Stimulated activated CD4-positive, alpha-beta T cell treated with anti-CD3 and anti-CD28 coated beads, Interleukin-4, amount 100 ng/mL, for 24 hours (primary cell): ENCODE measurements at regions not wholly inside any gene's neighbourhood (a gene's known extent, or its start where the extent isn't known, plus 50 kb on each side); places are given as distances from the start of the nearest gene placed in this dataset.
A peak's percentile ranks its signal among the peaks of the same experiment; 100 is the strongest.

ENCODE experiments used
- DNase-seq: peaks from one replicate; pipeline ENCODE4 v3.0.0-alpha.2; 2020

GRCh38 chr6:144335311-144335861, 50.3 kb downstream of the UTRN start:
- DNase-seq = no peak

DNA sequence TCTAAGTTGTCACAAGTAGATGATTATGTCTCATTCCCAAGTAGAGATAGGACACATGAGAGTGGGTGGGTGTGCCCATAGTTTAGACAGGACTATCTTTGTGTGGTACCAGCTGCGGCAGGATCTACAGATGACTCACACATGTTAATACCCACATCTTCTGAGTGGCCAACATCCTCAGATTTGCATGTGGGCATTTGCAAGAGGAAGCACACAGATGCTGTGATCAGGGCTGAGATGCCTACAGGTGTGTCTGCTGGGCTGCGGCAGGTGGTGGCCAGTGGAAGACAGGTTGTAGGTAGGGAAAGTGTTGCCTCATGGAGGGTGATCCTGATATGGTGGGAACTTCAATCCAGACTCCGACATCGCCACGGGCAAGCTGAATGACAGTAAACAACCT, 50.8 kb downstream of the UTRN start:
- peak; percentile 31 for DNase-seq

- no peak for DNase-seq
Measured at GRCh38 chr6:144336900-144337299, 51.8 kb downstream of the UTRN start.

GRCh38 chr6:144338474-144338873, 53.3 kb downstream of the UTRN start:
- no peak for DNase-seq

DNA sequence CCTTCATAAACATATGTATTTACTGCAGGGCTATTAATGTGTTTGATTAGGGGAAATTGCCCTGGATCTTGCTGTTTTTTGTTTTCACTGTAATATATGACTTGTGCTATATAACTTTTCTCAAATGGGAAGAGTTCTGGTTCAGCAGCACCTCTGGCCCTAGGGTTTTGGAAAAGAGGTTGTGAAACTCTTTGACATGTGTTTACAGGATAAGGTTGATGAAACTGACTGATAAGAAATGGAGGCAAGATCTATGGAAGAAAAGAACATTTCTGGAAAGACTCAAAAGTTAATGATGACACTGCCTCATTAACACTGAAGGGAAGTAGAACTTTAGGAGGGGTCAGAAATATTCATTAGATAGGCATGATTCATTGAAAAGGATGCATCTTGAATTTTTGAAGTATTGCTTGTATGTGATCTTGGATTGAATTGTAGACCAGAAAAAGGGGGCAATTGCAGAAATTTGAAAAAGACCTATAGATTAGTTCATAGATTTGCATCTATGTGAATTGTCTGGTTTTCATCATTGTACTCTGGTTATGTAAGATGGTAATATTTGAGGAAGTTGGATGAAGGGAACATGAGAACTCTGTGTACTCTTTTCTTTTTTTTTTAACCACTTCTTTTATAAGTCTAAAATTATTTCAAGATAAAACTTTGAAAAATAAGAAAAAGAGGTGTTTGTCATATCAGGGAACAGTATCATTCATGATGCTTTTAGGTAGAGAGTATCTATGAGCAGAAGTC, 54.0 kb downstream of the UTRN start:
- DNase-seq = no peak

- no peak for DNase-seq
Measured at GRCh38 chr6:144339859-144340452, 54.8 kb downstream of the UTRN start.

GRCh38 chr6:144340541-144341371, 55.6 kb downstream of the UTRN start:
- no peak for DNase-seq

DNA sequence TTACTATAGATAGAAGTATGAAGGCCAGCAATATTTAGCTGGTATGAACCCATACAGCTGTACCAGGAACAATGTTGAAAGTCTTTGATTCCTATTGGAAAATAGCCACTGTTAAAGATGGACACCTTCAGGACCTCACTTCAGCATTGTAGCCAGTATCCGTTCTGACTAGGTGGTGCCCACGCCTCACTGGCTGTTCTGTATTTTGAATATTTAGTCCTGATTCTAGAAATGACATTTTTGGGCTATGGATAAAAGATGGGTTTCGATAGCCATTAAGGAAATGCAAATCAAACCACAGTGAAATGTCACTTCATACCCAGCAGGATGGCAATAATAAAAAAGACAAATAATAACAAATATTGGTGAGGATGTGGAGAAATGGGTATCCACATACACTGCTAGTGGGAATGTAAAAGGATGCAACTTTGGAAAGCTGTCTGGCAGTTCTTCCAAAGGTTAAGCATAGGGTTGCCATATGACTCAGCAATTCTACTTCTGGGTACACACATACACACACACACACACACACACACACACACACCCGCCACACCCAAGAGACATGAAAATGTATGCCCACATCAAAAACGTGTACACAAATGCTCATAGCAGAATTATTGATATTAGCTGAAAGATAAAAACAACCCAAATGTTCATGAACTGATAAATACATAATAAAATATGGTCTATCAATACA, 56.8 kb downstream of the UTRN start:
- DNase-seq = no peak

- peak; percentile 32 for DNase-seq
Measured at GRCh38 chr6:144343701-144344428, 58.7 kb downstream of the UTRN start.

DNA sequence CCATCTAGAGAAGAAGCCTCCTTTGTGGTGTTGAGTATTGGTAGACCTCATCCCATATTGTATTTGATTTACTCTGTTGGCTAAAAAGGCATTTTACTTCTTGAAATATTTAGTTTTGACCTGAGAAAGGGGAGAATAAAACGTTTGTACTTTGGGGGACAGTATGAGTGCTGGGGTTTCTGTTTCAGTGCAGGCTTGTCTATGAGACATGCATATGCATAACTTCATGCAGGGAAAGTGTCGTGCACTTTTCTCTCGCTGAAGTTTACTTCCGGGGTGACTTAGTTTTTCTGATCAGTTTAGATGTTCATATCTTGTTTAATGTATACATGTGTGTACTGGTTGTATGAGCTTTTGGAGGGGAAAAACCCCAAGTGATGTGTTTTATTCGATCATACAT, 59.5 kb downstream of the UTRN start:
- peak; percentile 64 for DNase-seq

DNA sequence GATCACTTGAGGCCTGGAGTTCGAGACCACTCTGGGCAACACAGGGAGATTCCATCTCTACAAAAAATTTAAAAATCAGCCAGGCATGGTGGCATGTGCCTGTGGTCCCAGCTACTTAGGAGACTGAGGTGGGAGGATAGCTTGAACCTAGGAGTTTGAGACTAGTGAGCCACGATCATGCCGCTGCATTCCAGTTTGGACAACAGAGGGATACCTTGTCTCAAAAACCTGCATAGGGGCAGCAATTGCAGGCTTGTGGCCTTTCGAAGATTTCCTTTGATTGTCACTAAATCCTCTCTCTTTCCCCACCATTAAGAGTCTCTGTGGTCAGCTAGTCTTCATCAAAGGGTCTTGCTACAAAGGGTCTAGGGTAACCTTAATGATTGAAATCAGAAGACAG, 60.3 kb downstream of the UTRN start:
- no peak for DNase-seq

- peak; percentile 47 for DNase-seq
Measured at GRCh38 chr6:144346719-144347447, 61.7 kb downstream of the UTRN start.

DNA sequence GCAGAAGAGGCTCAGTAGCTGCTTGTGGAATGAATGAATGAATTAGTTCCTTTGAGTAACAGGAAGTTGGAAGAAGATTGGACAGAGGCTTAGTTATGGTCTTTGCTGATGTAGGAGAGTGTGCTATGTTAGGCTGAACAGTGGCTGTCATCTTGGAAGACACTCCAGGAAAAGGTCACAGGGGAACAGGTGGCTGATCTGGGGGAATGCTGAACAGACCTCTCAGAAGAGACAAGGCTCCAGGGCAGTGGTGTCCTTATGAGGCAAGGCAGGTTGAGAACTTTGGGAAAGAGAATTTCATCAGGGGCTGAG, 62.3 kb downstream of the UTRN start:
- no peak for DNase-seq

DNA sequence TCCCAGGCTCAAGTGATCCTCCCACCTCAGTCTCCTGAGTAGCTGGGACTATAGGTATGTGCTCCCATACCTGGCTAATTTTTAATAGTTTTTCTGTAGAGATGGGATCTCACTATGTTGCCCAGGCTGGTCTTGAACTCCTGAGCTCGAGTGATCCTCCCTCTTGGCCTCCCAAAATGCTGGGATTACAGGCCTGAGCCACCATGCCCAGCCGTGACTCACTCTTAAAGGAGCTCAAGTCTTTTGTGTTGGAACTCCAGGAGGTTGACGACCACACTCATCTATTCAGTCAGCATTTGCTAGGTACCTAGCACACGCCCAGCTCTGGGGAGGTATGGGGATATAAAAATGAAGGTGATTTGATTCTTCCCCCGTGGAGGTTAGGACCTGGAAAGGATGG, 62.8 kb downstream of the UTRN start:
- no peak for DNase-seq

- no peak for DNase-seq
Measured at GRCh38 chr6:144349690-144350527, 64.8 kb downstream of the UTRN start.

GRCh38 chr6:144350528-144350880, 65.4 kb downstream of the UTRN start:
- DNase-seq = no peak

- DNase-seq = no peak
Measured at GRCh38 chr6:144351379-144352127, 66.4 kb downstream of the UTRN start.

- DNase-seq = no peak
Measured at GRCh38 chr6:144352331-144352730, 67.2 kb downstream of the UTRN start.

DNA sequence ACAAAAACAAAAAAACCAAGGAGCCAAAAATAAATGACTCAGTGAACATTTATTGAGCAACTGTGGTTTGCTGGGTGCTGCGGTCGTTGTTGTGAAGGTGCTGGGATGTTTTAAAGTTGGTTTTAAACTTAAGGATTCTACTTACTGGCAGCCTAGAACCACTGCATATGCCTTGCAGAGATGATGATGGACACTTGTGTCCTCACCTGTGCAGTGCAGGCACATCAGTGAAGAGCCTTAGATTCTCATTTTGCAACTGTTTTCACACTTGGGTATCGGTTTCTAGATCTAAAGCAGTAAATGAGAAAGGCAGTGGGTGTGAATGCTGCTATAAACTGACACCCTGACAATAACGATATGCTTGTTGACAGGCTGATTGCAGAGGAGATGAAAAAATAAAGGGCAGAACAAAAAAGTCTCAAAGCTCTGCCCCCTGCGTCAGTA, 68.8 kb downstream of the UTRN start:
- DNase-seq = peak; percentile 36

DNA sequence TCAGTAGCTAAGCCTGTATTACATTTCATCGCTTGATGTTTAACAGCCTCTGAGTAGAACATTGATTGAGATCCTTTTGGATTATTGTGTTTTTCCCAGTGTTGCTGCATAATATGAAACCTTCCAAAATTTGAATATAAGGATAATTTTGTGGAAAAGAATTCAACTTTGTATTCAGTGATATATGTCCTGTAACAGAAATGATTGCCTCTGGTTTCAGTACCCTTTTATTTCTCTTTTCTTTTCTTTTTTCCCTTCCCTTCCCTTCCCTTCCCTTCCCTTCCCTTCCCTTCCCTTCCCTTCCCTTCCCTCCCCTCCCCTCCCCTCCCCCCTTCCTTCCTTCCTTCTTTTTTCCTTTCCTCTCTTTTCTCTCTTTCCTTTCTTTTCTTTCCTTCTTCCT, 74.6 kb downstream of the UTRN start:
- DNase-seq = no peak
